ENCODE measurements at regions not wholly inside any gene's neighbourhood (a gene's known extent, or its start where the extent isn't known, plus 50 kb on each side); places are given as distances from the start of the nearest gene placed in this dataset.

- no peak for DNase-seq (ENCODE audit: low read depth, low spot score)
- TF ChIP-seq ZNF274 (IDR thresholded peaks at IDR 0.05; ENCODE audit: low read depth, low read length) (no peak), SUZ12 (IDR thresholded peaks at IDR 0.05; ENCODE audit: extremely low read depth, insufficient read depth, insufficient read length) (no peak), YY1 (IDR thresholded peaks at IDR 0.05; ENCODE audit: insufficient read depth, insufficient read length) (no peak)
- no peaks in the 10 kb centered on the region for H3K27me3 ChIP-seq (ENCODE audit: insufficient read depth, insufficient read length)
- no peaks in the 10 kb centered on the region for H3K4me1 ChIP-seq (ENCODE audit: insufficient read depth, insufficient read length)
- no peak overlapping the region for H3K9ac ChIP-seq (ENCODE audit: insufficient read length, low read depth)
- no peaks in the 10 kb centered on the region for H3K9me3 ChIP-seq (ENCODE audit: insufficient read depth, low read length)
- no peak overlapping the region for H3K4me3 ChIP-seq (ENCODE audit: insufficient read length, low read depth)
- H3K36me3 ChIP-seq (ENCODE audit: insufficient read depth, insufficient read length, low read length) = no peaks in the 10 kb centered on the region
These were observed 628.4 kb upstream of the FAM174A start for GRCh38 chr5:99906776-99907175.

- Histone ChIP-seq H3K4me3 (ENCODE audit: insufficient read length, low read depth) (no peak overlapping the region), H3K27me3 (ENCODE audit: insufficient read depth, insufficient read length) (no peaks in the 10 kb centered on the region)
- DNase-seq (ENCODE audit: low read depth, low spot score) = no peak
These were observed 633.2 kb upstream of the FAM174A start for GRCh38 chr5:99901972-99902371.

GRCh38 chr5:99900302-99900852 is 634.8 kb upstream of the FAM174A start:
- no peak for TF ChIP-seq YY1 (IDR thresholded peaks at IDR 0.05; ENCODE audit: insufficient read depth, insufficient read length)
- TF ChIP-seq ZNF274 (IDR thresholded peaks at IDR 0.05; ENCODE audit: low read depth, low read length) = no peak
- TF ChIP-seq SUZ12 (IDR thresholded peaks at IDR 0.05; ENCODE audit: extremely low read depth, insufficient read depth, insufficient read length) = no peak
- Histone ChIP-seq H3K36me3 (ENCODE audit: insufficient read depth, insufficient read length, low read length) (no peaks in the 10 kb centered on the region), H3K9me3 (ENCODE audit: insufficient read depth, low read length) (no peaks in the 10 kb centered on the region), H3K27me3 (ENCODE audit: insufficient read depth, insufficient read length) (no peaks in the 10 kb centered on the region), H3K4me3 (ENCODE audit: insufficient read length, low read depth) (no peak overlapping the region), H3K9ac (ENCODE audit: insufficient read length, low read depth) (no peak overlapping the region), H3K4me1 (ENCODE audit: insufficient read depth, insufficient read length) (no peaks in the 10 kb centered on the region)
- no peak for DNase-seq (ENCODE audit: low read depth, low spot score)

More at GRCh38 chr5:99901972-99902371, 633.2 kb upstream of the FAM174A start:
- TF ChIP-seq SUZ12 (IDR thresholded peaks at IDR 0.05; ENCODE audit: extremely low read depth, insufficient read depth, insufficient read length) (no peak), YY1 (IDR thresholded peaks at IDR 0.05; ENCODE audit: insufficient read depth, insufficient read length) (no peak), ZNF274 (IDR thresholded peaks at IDR 0.05; ENCODE audit: low read depth, low read length) (no peak)
- no peaks in the 10 kb centered on the region for H3K4me1 ChIP-seq (ENCODE audit: insufficient read depth, insufficient read length)
- no peaks in the 10 kb centered on the region for H3K9me3 ChIP-seq (ENCODE audit: insufficient read depth, low read length)
- H3K9ac ChIP-seq (ENCODE audit: insufficient read length, low read depth) = no peak overlapping the region
- H3K36me3 ChIP-seq (ENCODE audit: insufficient read depth, insufficient read length, low read length) = no peaks in the 10 kb centered on the region

GRCh38 chr5:99879791-99880511 is 655.2 kb upstream of the FAM174A start:
- TF ChIP-seq YY1 (IDR thresholded peaks at IDR 0.05; ENCODE audit: insufficient read depth, insufficient read length) (no peak), ZNF274 (IDR thresholded peaks at IDR 0.05; ENCODE audit: low read depth, low read length) (no peak), SUZ12 (IDR thresholded peaks at IDR 0.05; ENCODE audit: extremely low read depth, insufficient read depth, insufficient read length) (no peak)
- H3K4me1 ChIP-seq (ENCODE audit: insufficient read depth, insufficient read length) = no peaks in the 10 kb centered on the region
- no peaks in the 10 kb centered on the region for H3K27me3 ChIP-seq (ENCODE audit: insufficient read depth, insufficient read length)
- no peaks in the 10 kb centered on the region for H3K9me3 ChIP-seq (ENCODE audit: insufficient read depth, low read length)
- H3K4me3 ChIP-seq (ENCODE audit: insufficient read length, low read depth) = no peak overlapping the region
- no peak overlapping the region for H3K9ac ChIP-seq (ENCODE audit: insufficient read length, low read depth)
- no peaks in the 10 kb centered on the region for H3K36me3 ChIP-seq (ENCODE audit: insufficient read depth, insufficient read length, low read length)
- no peak for DNase-seq (ENCODE audit: low read depth, low spot score)

- Histone ChIP-seq H3K27me3 (ENCODE audit: insufficient read depth, insufficient read length) (no peaks in the 10 kb centered on the region), H3K4me1 (ENCODE audit: insufficient read depth, insufficient read length) (no peaks in the 10 kb centered on the region), H3K9me3 (ENCODE audit: insufficient read depth, low read length) (no peaks in the 10 kb centered on the region), H3K9ac (ENCODE audit: insufficient read length, low read depth) (no peak overlapping the region), H3K4me3 (ENCODE audit: insufficient read length, low read depth) (no peak overlapping the region), H3K36me3 (ENCODE audit: insufficient read depth, insufficient read length, low read length) (no peaks in the 10 kb centered on the region)
- TF ChIP-seq ZNF274 (IDR thresholded peaks at IDR 0.05; ENCODE audit: low read depth, low read length) (no peak), YY1 (IDR thresholded peaks at IDR 0.05; ENCODE audit: insufficient read depth, insufficient read length) (no peak), SUZ12 (IDR thresholded peaks at IDR 0.05; ENCODE audit: extremely low read depth, insufficient read depth, insufficient read length) (no peak)
- DNase-seq (ENCODE audit: low read depth, low spot score) = no peak
These were observed 656.3 kb upstream of the FAM174A start for GRCh38 chr5:99878830-99879229.

- no peaks in the 10 kb centered on the region for H3K36me3 ChIP-seq (ENCODE audit: insufficient read depth, insufficient read length, low read length)
- TF ChIP-seq ZNF274 (IDR thresholded peaks at IDR 0.05; ENCODE audit: low read depth, low read length) (no peak), SUZ12 (IDR thresholded peaks at IDR 0.05; ENCODE audit: extremely low read depth, insufficient read depth, insufficient read length) (no peak), YY1 (IDR thresholded peaks at IDR 0.05; ENCODE audit: insufficient read depth, insufficient read length) (no peak)
- no peak overlapping the region for H3K9ac ChIP-seq (ENCODE audit: insufficient read length, low read depth)
- no peak overlapping the region for H3K4me3 ChIP-seq (ENCODE audit: insufficient read length, low read depth)
- no peaks in the 10 kb centered on the region for H3K4me1 ChIP-seq (ENCODE audit: insufficient read depth, insufficient read length)
- no peaks in the 10 kb centered on the region for H3K27me3 ChIP-seq (ENCODE audit: insufficient read depth, insufficient read length)
- no peaks in the 10 kb centered on the region for H3K9me3 ChIP-seq (ENCODE audit: insufficient read depth, low read length)
- DNase-seq (ENCODE audit: low read depth, low spot score) = no peak
These were observed 668.4 kb upstream of the FAM174A start for GRCh38 chr5:99866740-99867139.

- Histone ChIP-seq H3K27me3 (ENCODE audit: insufficient read depth, insufficient read length) (no peaks in the 10 kb centered on the region), H3K4me1 (ENCODE audit: insufficient read depth, insufficient read length) (no peaks in the 10 kb centered on the region), H3K9me3 (ENCODE audit: insufficient read depth, low read length) (no peaks in the 10 kb centered on the region), H3K36me3 (ENCODE audit: insufficient read depth, insufficient read length, low read length) (no peaks in the 10 kb centered on the region), H3K4me3 (ENCODE audit: insufficient read length, low read depth) (no peak overlapping the region), H3K9ac (ENCODE audit: insufficient read length, low read depth) (no peak overlapping the region)
- TF ChIP-seq YY1 (IDR thresholded peaks at IDR 0.05; ENCODE audit: insufficient read depth, insufficient read length) (no peak), SUZ12 (IDR thresholded peaks at IDR 0.05; ENCODE audit: extremely low read depth, insufficient read depth, insufficient read length) (no peak), ZNF274 (IDR thresholded peaks at IDR 0.05; ENCODE audit: low read depth, low read length) (no peak)
- DNase-seq (ENCODE audit: low read depth, low spot score) = no peak
These were observed 670.0 kb upstream of the FAM174A start for GRCh38 chr5:99865159-99865558.
